ENCODE measurements at regions not wholly inside any gene's neighbourhood (a gene's known extent, or its start where the extent isn't known, plus 50 kb on each side); places are given as distances from the start of the nearest gene placed in this dataset.
"Not testable (repeated sequence)": the region's sequence is repeated elsewhere in the genome, so short reads cannot be mapped to it uniquely, and the experiment has no call there.

GRCh38 chr1:101450691-101451090 lies 213.9 kb downstream of the S1PR1 start:
- TF ChIP-seq CTCF (conservative IDR thresholded peaks at IDR 0.05 in 1 of 2, IDR thresholded peaks at IDR 0.05 in 1 of 2; ENCODE audit: extremely low read depth in 1 of 2, insufficient read depth in 1 of 2, low read depth in 1 of 2, low read length in 2 of 2); EZH2 (IDR thresholded peaks at IDR 0.05; ENCODE audit: borderline replicate concordance, low read length): not testable (repeated sequence)

Measured in mammary epithelial cell (primary cell).